ENCODE measurements at regions not wholly inside any gene's neighbourhood (a gene's known extent, or its start where the extent isn't known, plus 50 kb on each side); places are given as distances from the start of the nearest gene placed in this dataset.

- peaks cover 6% of the 10 kb centered on the region; the same call in 1 of the 2 replicates for H3K4me1 ChIP-seq
- H3K27me3 ChIP-seq (replicated peaks; ENCODE audit: control insufficient read depth, insufficient read depth, low read length) = no peaks in the 10 kb centered on the region
- no peaks in the 10 kb centered on the region for H3K9me3 Mint-ChIP-seq (ENCODE audit: unreplicated experiment)
- CTCF ChIA-PET = no interaction called here
- intact Hi-C loops (cut with micrococcal nuclease; ENCODE audit: unreplicated experiment) = no loop called here
- DNase-seq = no peak
- H3K4me3 Mint-ChIP-seq (ENCODE audit: unreplicated experiment) = no peak overlapping the region
- no peaks in the 10 kb centered on the region for H3K27me3 Mint-ChIP-seq (ENCODE audit: insufficient read depth, unreplicated experiment)
- no peak overlapping the region for H3K27ac Mint-ChIP-seq (ENCODE audit: unreplicated experiment)
- POLR2A ChIA-PET = no interaction called here
- H3K9me3 ChIP-seq = 0 out of 2 replicates have a peak, but pooled peaks cover 4% of the 10 kb centered on the region
- TF ChIP-seq CTCF (IDR thresholded peaks at IDR 0.05; ENCODE audit: insufficient read depth in 1 of 2, low read depth in 1 of 2, low read length in 1 of 2, severe bottlenecking in 1 of 2, unreplicated experiment in 1 of 2) = no peak
- no TSS peak for BruUV-seq (replicated peaks)
- H3K4me3 ChIP-seq (ENCODE audit: low read depth, low read length) = no peak overlapping the region
- H3K36me3 Mint-ChIP-seq (ENCODE audit: insufficient read depth, unreplicated experiment) = no peaks in the 10 kb centered on the region
- H3K4me1 Mint-ChIP-seq (ENCODE audit: low read depth, unreplicated experiment) = no peaks in the 10 kb centered on the region
- no peaks in the 10 kb centered on the region for H3K36me3 ChIP-seq (ENCODE audit: control insufficient read depth, insufficient read depth, low read length)
Observed at GRCh38 chr6:3587660-3588059, 130.8 kb upstream of the SLC22A23 start.

GRCh38 chr6:3585320-3585935 is 128.6 kb upstream of the SLC22A23 start:
- Mint-ChIP-seq H3K9me3 (ENCODE audit: unreplicated experiment) (no peaks in the 10 kb centered on the region), H3K27ac (ENCODE audit: unreplicated experiment) (no peak overlapping the region)
- POLR2A ChIA-PET = no interaction called here

GRCh38 chr6:3584606-3585005 is 127.8 kb upstream of the SLC22A23 start:
- no peaks in the 10 kb centered on the region for H3K9me3 Mint-ChIP-seq (ENCODE audit: unreplicated experiment)
- H3K36me3 Mint-ChIP-seq (ENCODE audit: insufficient read depth, unreplicated experiment) = no peaks in the 10 kb centered on the region
- Histone ChIP-seq H3K4me3 (ENCODE audit: low read depth, low read length) (no peak overlapping the region), H3K36me3 (ENCODE audit: control insufficient read depth, insufficient read depth, low read length) (no peaks in the 10 kb centered on the region), H3K4me1 (no peaks in the 10 kb centered on the region), H3K9me3 (0 out of 2 replicates have a peak, but pooled peaks cover 4% of the 10 kb centered on the region), H3K27me3 (replicated peaks; ENCODE audit: control insufficient read depth, insufficient read depth, low read length) (no peaks in the 10 kb centered on the region)
- no peaks in the 10 kb centered on the region for H3K27me3 Mint-ChIP-seq (ENCODE audit: insufficient read depth, unreplicated experiment)
- no peaks in the 10 kb centered on the region for H3K4me1 Mint-ChIP-seq (ENCODE audit: low read depth, unreplicated experiment)
- intact Hi-C loops (cut with micrococcal nuclease; ENCODE audit: unreplicated experiment) = no loop called here
- DNase-seq = no peak
- no peak for TF ChIP-seq CTCF (IDR thresholded peaks at IDR 0.05; ENCODE audit: insufficient read depth in 1 of 2, low read depth in 1 of 2, low read length in 1 of 2, severe bottlenecking in 1 of 2, unreplicated experiment in 1 of 2)
- no TSS peak for BruUV-seq (replicated peaks)
- H3K27ac Mint-ChIP-seq (ENCODE audit: unreplicated experiment) = no peak overlapping the region
- ChIA-PET POLR2A (no interaction called here), CTCF (interaction anchor here (1.1 kb wide), 1 partner anchor 13 kb away, joined by 3 read pairs; no protein-coding TSS in a partner anchor)
- no peak overlapping the region for H3K4me3 Mint-ChIP-seq (ENCODE audit: unreplicated experiment)

More at GRCh38 chr6:3585320-3585935, 128.6 kb upstream of the SLC22A23 start:
- 0 out of 2 replicates have a peak, but pooled peaks cover 4% of the 10 kb centered on the region for H3K9me3 ChIP-seq
- no peaks in the 10 kb centered on the region for H3K27me3 ChIP-seq (replicated peaks; ENCODE audit: control insufficient read depth, insufficient read depth, low read length)
- Mint-ChIP-seq H3K36me3 (ENCODE audit: insufficient read depth, unreplicated experiment) (no peaks in the 10 kb centered on the region), H3K27me3 (ENCODE audit: insufficient read depth, unreplicated experiment) (no peaks in the 10 kb centered on the region), H3K4me1 (ENCODE audit: low read depth, unreplicated experiment) (no peaks in the 10 kb centered on the region), H3K4me3 (ENCODE audit: unreplicated experiment) (no peak overlapping the region)
- intact Hi-C loops (cut with micrococcal nuclease; ENCODE audit: unreplicated experiment) = no loop called here
- H3K4me1 ChIP-seq = no peaks in the 10 kb centered on the region
- no TSS peak for BruUV-seq (replicated peaks)
- DNase-seq = no peak
- no peaks in the 10 kb centered on the region for H3K36me3 ChIP-seq (ENCODE audit: control insufficient read depth, insufficient read depth, low read length)
- CTCF ChIA-PET = no interaction called here
- TF ChIP-seq CTCF (IDR thresholded peaks at IDR 0.05; ENCODE audit: insufficient read depth in 1 of 2, low read depth in 1 of 2, low read length in 1 of 2, severe bottlenecking in 1 of 2, unreplicated experiment in 1 of 2) = no peak
- no peak overlapping the region for H3K4me3 ChIP-seq (ENCODE audit: low read depth, low read length)

All from Caco-2 (cell line).